Progenitor cell of endocrine pancreas (in vitro differentiated cells): ENCODE measurements at regions not wholly inside any gene's neighbourhood (a gene's known extent, or its start where the extent isn't known, plus 50 kb on each side); places are given as distances from the start of the nearest gene placed in this dataset.

ENCODE experiments used
- DNase-seq: peaks from one replicate; pipeline ENCODE4 v3.0.0; 2021; ENCODE audit warnings: low spot score; ENCODE audit not compliant: unreplicated experiment
- H3K27ac Mint-ChIP-seq: 2 replicates; pipeline ENCODE4 v1.8.0; 2021; ENCODE audit warnings: mild to moderate bottlenecking, moderate library complexity, mixed read lengths
- H3K27me3 Mint-ChIP-seq: 2 replicates; pipeline ENCODE4 v1.8.0; 2021; ENCODE audit warnings: mixed read lengths
- H3K36me3 Mint-ChIP-seq: 2 replicates; pipeline ENCODE4 v1.8.0; 2022; ENCODE audit warnings: mixed read lengths; ENCODE audit not compliant: insufficient read depth
- H3K4me1 Mint-ChIP-seq: 2 replicates; pipeline ENCODE4 v1.8.0; 2021; ENCODE audit warnings: low read depth, mixed read lengths
- H3K4me3 Mint-ChIP-seq: 2 replicates; pipeline ENCODE4 v1.8.0; 2021; ENCODE audit warnings: low read depth, mild to moderate bottlenecking, moderate library complexity, mixed read lengths
- H3K9me3 Mint-ChIP-seq: 2 replicates; pipeline ENCODE4 v1.8.0; 2021; ENCODE audit warnings: low read depth, mixed read lengths
- CTCF ChIP-seq: fragments of 200-600 bp; sonication (generic); IDR thresholded peaks from one replicate; pipeline ENCODE4 v1.5.0; 2021; ENCODE audit warnings: antibody characterized with exemption, mild to moderate bottlenecking; ENCODE audit not compliant: unreplicated experiment

GRCh38 chr13:43994999-43995859 is 115.5 kb downstream of the LACC1 start:
- Mint-ChIP-seq H3K9me3 (peaks cover 11% of the 10 kb centered on the region), H3K4me1 (peaks cover 18% of the 10 kb centered on the region), H3K36me3 (no peaks in the 10 kb centered on the region), H3K27ac (no peak overlapping the region), H3K27me3 (peaks cover under 1% of the 10 kb centered on the region), H3K4me3 (no peak overlapping the region)
- TF ChIP-seq CTCF = no peak
- no peak for DNase-seq

- no peak overlapping the region for H3K4me3 Mint-ChIP-seq
- H3K27ac Mint-ChIP-seq = no peak overlapping the region
- no peak for TF ChIP-seq CTCF
- H3K27me3 Mint-ChIP-seq = no peaks in the 10 kb centered on the region
- H3K36me3 Mint-ChIP-seq = no peaks in the 10 kb centered on the region
- no peak for DNase-seq
- H3K9me3 Mint-ChIP-seq = peaks cover 11% of the 10 kb centered on the region
- peaks cover 10% of the 10 kb centered on the region for H3K4me1 Mint-ChIP-seq
These were observed 116.5 kb downstream of the LACC1 start for GRCh38 chr13:43996221-43996620.

- no peak for TF ChIP-seq CTCF
- Mint-ChIP-seq H3K27ac (no peak overlapping the region), H3K36me3 (no peaks in the 10 kb centered on the region), H3K4me1 (peaks cover 2% of the 10 kb centered on the region), H3K4me3 (no peak overlapping the region), H3K27me3 (no peaks in the 10 kb centered on the region), H3K9me3 (peaks cover 7% of the 10 kb centered on the region)
- no peak for DNase-seq
These were observed 123.8 kb downstream of the LACC1 start for GRCh38 chr13:44003481-44003880.

- peaks cover 7% of the 10 kb centered on the region for H3K9me3 Mint-ChIP-seq
- no peaks in the 10 kb centered on the region for H3K36me3 Mint-ChIP-seq
- DNase-seq = no peak
- no peaks in the 10 kb centered on the region for H3K27me3 Mint-ChIP-seq
- no peak for TF ChIP-seq CTCF
- no peak overlapping the region for H3K27ac Mint-ChIP-seq
- peaks cover 2% of the 10 kb centered on the region for H3K4me1 Mint-ChIP-seq
- no peak overlapping the region for H3K4me3 Mint-ChIP-seq
These were observed 125.2 kb downstream of the LACC1 start for GRCh38 chr13:44004878-44005277.

- TF ChIP-seq CTCF = no peak
- Mint-ChIP-seq H3K27ac (no peak overlapping the region), H3K36me3 (no peaks in the 10 kb centered on the region), H3K27me3 (no peaks in the 10 kb centered on the region), H3K4me3 (no peak overlapping the region), H3K4me1 (peaks cover 6% of the 10 kb centered on the region), H3K9me3 (peaks cover 10% of the 10 kb centered on the region)
- no peak for DNase-seq
These were observed 127.7 kb downstream of the LACC1 start for GRCh38 chr13:44007451-44007850.
